ENCODE measurements at regions not wholly inside any gene's neighbourhood (a gene's known extent, or its start where the extent isn't known, plus 50 kb on each side); places are given as distances from the start of the nearest gene placed in this dataset.
"Not testable (repeated sequence)": the region's sequence is repeated elsewhere in the genome, so short reads cannot be mapped to it uniquely, and the experiment has no call there.

GRCh38 chr7:1354661-1355567 lies 104.4 kb downstream of the MICALL2 start:
- no peaks in the 10 kb centered on the region for H3K9me3 ChIP-seq
- H3K4me1 ChIP-seq = no peaks in the 10 kb centered on the region
- DNase-seq = peak in 1 of 4 donors; percentile 71
- no peak for TF ChIP-seq CTCF (IDR thresholded peaks at IDR 0.05)
- peaks cover 0 to 63% of the 10 kb centered on the region in 2 donors for H3K27me3 ChIP-seq
- intact Hi-C loops (cut with DNase I) = no loop called here
- no peak for ATAC-seq
- H3K27ac ChIP-seq = no peak overlapping the region
- no peak overlapping the region for H3K4me3 ChIP-seq
- no peaks in the 10 kb centered on the region for H3K36me3 ChIP-seq

GRCh38 chr7:1355568-1356340 lies 103.5 kb downstream of the MICALL2 start:
- no peak for TF ChIP-seq CTCF (IDR thresholded peaks at IDR 0.05)
- no peaks in the 10 kb centered on the region for H3K9me3 ChIP-seq
- no peak overlapping the region for H3K4me3 ChIP-seq
- H3K27me3 ChIP-seq = peaks cover 0 to 62% of the 10 kb centered on the region in 2 donors
- no peaks in the 10 kb centered on the region for H3K36me3 ChIP-seq
- intact Hi-C loops (cut with DNase I) = no loop called here
- peak; percentile 26 for ATAC-seq
- H3K4me1 ChIP-seq = no peaks in the 10 kb centered on the region
- no peak overlapping the region for H3K27ac ChIP-seq
- DNase-seq = peak in 1 of 4 donors; percentile 61

- peaks cover 0 to 61% of the 10 kb centered on the region in 2 donors for H3K27me3 ChIP-seq
- H3K27ac ChIP-seq; H3K4me3 ChIP-seq; H3K4me1 ChIP-seq; DNase-seq; ATAC-seq; intact Hi-C loops (cut with DNase I); H3K36me3 ChIP-seq; H3K9me3 ChIP-seq: not testable (repeated sequence)
Measured at GRCh38 chr7:1356853-1357252, 102.4 kb downstream of the MICALL2 start.

- not testable (repeated sequence) for H3K36me3 ChIP-seq, DNase-seq, H3K4me3 ChIP-seq
Measured at GRCh38 chr7:1357260-1357600, 102.0 kb downstream of the MICALL2 start.

GRCh38 chr7:1357601-1358271 lies 101.5 kb downstream of the MICALL2 start:
- intact Hi-C loops (cut with DNase I) = no loop called here

More at GRCh38 chr7:1357260-1357600, 102.0 kb downstream of the MICALL2 start:
- H3K27me3 ChIP-seq = peaks cover 0 to 61% of the 10 kb centered on the region in 2 donors
- H3K4me1 ChIP-seq; H3K9me3 ChIP-seq; ATAC-seq; intact Hi-C loops (cut with DNase I); H3K27ac ChIP-seq: not testable (repeated sequence)

More at GRCh38 chr7:1357601-1358271, 101.5 kb downstream of the MICALL2 start:
- Histone ChIP-seq H3K27ac (no peak overlapping the region), H3K36me3 (no peaks in the 10 kb centered on the region), H3K4me3 (no peak overlapping the region), H3K9me3 (no peaks in the 10 kb centered on the region), H3K27me3 (peaks cover 0 to 58% of the 10 kb centered on the region in 2 donors), H3K4me1 (no peaks in the 10 kb centered on the region)
- DNase-seq (peak in 1 of 4 donors; percentile 43), ATAC-seq (no peak)
- TF ChIP-seq CTCF (IDR thresholded peaks at IDR 0.05) = no peak
